Activated naive CD8-positive, alpha-beta T cell (primary cell): ENCODE measurements at regions not wholly inside any gene's neighbourhood (a gene's known extent, or its start where the extent isn't known, plus 50 kb on each side); places are given as distances from the start of the nearest gene placed in this dataset.

Source experiments
- H3K27ac Mint-ChIP-seq: one replicate; pipeline ENCODE4 v1.8.0; 2021; ENCODE audit warnings: mixed read lengths
- H3K27me3 Mint-ChIP-seq: one replicate; pipeline ENCODE4 v1.8.0; 2021; ENCODE audit warnings: mixed read lengths
- H3K36me3 Mint-ChIP-seq: one replicate; pipeline ENCODE4 v1.8.0; 2021; ENCODE audit warnings: mixed read lengths
- H3K4me1 Mint-ChIP-seq: one replicate; pipeline ENCODE4 v1.8.0; 2021; ENCODE audit warnings: low read depth, mixed read lengths
- H3K4me3 Mint-ChIP-seq: one replicate; pipeline ENCODE4 v1.8.0; 2021; ENCODE audit warnings: mild to moderate bottlenecking, mixed read lengths
- H3K9me3 Mint-ChIP-seq: one replicate; pipeline ENCODE4 v1.8.0; 2021; ENCODE audit warnings: low read depth, mixed read lengths

- no peak overlapping the region for H3K27ac Mint-ChIP-seq
- no peaks in the 10 kb centered on the region for H3K36me3 Mint-ChIP-seq
Measured at GRCh38 chr3:157574531-157574930, 71.3 kb upstream of the VEPH1 start.

GRCh38 chr3:157573780-157574378 is 70.7 kb upstream of the VEPH1 start:
- Mint-ChIP-seq H3K4me3 (no peak overlapping the region), H3K9me3 (no peaks in the 10 kb centered on the region), H3K27me3 (peaks cover 7% of the 10 kb centered on the region), H3K36me3 (no peaks in the 10 kb centered on the region), H3K27ac (no peak overlapping the region), H3K4me1 (no peaks in the 10 kb centered on the region)

More at GRCh38 chr3:157574531-157574930, 71.3 kb upstream of the VEPH1 start:
- Mint-ChIP-seq H3K4me3 (no peak overlapping the region), H3K4me1 (no peaks in the 10 kb centered on the region), H3K9me3 (no peaks in the 10 kb centered on the region), H3K27me3 (peaks cover 7% of the 10 kb centered on the region)

GRCh38 chr3:157573281-157573680 is 70.1 kb upstream of the VEPH1 start:
- no peaks in the 10 kb centered on the region for H3K36me3 Mint-ChIP-seq
- no peak overlapping the region for H3K4me3 Mint-ChIP-seq
- no peak overlapping the region for H3K27ac Mint-ChIP-seq
- H3K9me3 Mint-ChIP-seq = no peaks in the 10 kb centered on the region
- H3K27me3 Mint-ChIP-seq = peaks cover 7% of the 10 kb centered on the region
- no peaks in the 10 kb centered on the region for H3K4me1 Mint-ChIP-seq

DNA sequence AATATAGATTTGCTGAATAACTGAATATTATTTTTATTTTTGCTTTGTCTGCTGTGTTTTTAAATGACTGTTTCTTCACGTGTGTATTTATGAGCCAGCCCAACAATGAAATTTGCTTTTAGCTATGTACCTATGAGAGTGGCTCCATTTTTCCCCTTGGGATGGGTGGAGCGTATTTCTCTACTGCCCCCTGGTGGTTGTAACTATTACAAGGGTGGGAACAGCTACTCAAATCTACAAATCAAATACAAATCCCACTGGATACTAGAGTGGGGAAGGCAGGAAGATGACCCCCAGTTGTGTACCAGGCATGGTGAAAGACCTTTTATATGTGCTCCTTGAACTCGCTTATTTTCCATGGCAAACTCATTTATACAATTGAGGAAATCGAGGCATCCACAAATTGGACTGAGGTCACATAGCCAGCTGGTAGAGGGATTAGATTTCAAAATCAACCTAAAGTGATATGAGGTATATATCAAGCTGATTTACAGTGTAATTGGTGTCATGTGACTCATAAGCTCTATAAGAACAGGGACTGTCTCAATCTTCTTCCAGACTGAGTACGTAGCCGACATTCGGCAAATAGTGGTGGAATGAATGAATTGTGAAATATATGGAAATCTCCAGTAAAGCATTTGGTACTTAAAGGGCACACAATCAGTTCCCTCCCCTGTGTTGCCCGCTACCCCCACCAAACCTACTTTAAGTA is 69.5 kb upstream of the VEPH1 start:
- no peak overlapping the region for H3K4me3 Mint-ChIP-seq
- H3K27ac Mint-ChIP-seq = no peak overlapping the region
- no peaks in the 10 kb centered on the region for H3K36me3 Mint-ChIP-seq
- no peaks in the 10 kb centered on the region for H3K4me1 Mint-ChIP-seq
- peaks cover 4% of the 10 kb centered on the region for H3K27me3 Mint-ChIP-seq
- H3K9me3 Mint-ChIP-seq = no peaks in the 10 kb centered on the region

- Mint-ChIP-seq H3K4me1 (no peaks in the 10 kb centered on the region), H3K27ac (no peak overlapping the region), H3K27me3 (peaks cover 2% of the 10 kb centered on the region), H3K4me3 (no peak overlapping the region), H3K36me3 (no peaks in the 10 kb centered on the region), H3K9me3 (no peaks in the 10 kb centered on the region)
Measured at GRCh38 chr3:157566596-157566995, 63.4 kb upstream of the VEPH1 start.

GRCh38 chr3:157559401-157559800 is 56.2 kb upstream of the VEPH1 start:
- Mint-ChIP-seq H3K4me1 (no peaks in the 10 kb centered on the region), H3K4me3 (no peak overlapping the region), H3K27ac (no peak overlapping the region), H3K36me3 (no peaks in the 10 kb centered on the region), H3K27me3 (peaks cover 7% of the 10 kb centered on the region), H3K9me3 (no peaks in the 10 kb centered on the region)
